ENCODE measurements at regions not wholly inside any gene's neighbourhood (a gene's known extent, or its start where the extent isn't known, plus 50 kb on each side); places are given as distances from the start of the nearest gene placed in this dataset.

DNA sequence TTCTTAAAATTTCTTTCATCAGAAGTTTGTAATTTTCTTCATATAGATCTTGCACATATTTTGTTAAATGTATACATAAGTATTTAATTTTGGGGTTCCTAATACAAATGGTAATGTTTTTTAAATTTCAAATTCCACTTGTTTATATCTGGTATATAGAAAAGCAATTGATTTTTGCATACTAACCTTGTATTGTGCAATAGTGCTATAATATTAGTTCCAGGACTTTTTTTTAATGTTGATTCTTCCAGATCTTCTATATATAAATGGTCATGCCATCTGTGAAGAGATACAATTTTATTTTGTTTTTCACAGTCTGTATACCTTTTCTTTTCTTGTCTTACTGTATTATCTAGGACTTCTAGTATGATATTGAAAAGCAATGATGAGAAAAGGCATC is 665.0 kb downstream of the OTOL1 start (continued):
- TF ChIP-seq ZNF529 (tag by site-specific recombination; IDR thresholded peaks at IDR 0.05; ENCODE audit: insufficient replicate concordance) (no peak), ZNF623 (tag by site-specific recombination; IDR thresholded peaks at IDR 0.05) (no peak), PRDM1 (tag by site-specific recombination; IDR thresholded peaks at IDR 0.05) (no peak), ZNF433 (tag by site-specific recombination; IDR thresholded peaks at IDR 0.05; ENCODE audit: low read depth) (no peak)

DNA sequence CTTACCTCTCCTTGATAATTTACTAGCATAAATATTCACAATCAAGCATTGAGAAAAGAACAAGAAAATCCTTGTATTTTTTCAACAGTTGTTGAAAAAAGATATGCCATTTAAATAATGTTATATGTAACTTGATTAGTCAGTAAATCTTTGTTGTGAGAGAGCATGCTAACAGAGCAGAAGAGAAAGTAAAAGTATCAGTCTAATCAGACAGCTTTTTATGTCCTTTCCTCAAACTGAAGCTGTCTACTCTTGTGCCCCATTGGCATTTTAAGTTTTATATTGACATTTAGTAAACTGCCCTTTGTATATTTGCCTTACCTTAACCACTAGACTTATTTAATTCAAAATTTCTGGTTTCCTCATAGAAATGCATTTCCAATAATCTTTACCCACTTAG is 668.7 kb downstream of the OTOL1 start:
- ChIA-PET POLR2A (no interaction called here), CTCF (no interaction called here)
- Histone ChIP-seq H3K9me3 (ENCODE audit: control insufficient read depth, insufficient read depth, low read depth, low read length) (no peaks in the 10 kb centered on the region), H3K36me3 (ENCODE audit: control insufficient read depth in 2 of 2, insufficient read depth in 1 of 2, low read length in 2 of 2) (no peaks in the 10 kb centered on the region), H3K27ac (ENCODE audit: extremely low read depth, low read depth, low read length) (no peak overlapping the region), H3K4me3 (ENCODE audit: low read depth, low read length) (no peak overlapping the region), H3K4me1 (ENCODE audit: control insufficient read depth, insufficient read depth, low read length) (no peaks in the 10 kb centered on the region)
- TF ChIP-seq, protein P1, sequence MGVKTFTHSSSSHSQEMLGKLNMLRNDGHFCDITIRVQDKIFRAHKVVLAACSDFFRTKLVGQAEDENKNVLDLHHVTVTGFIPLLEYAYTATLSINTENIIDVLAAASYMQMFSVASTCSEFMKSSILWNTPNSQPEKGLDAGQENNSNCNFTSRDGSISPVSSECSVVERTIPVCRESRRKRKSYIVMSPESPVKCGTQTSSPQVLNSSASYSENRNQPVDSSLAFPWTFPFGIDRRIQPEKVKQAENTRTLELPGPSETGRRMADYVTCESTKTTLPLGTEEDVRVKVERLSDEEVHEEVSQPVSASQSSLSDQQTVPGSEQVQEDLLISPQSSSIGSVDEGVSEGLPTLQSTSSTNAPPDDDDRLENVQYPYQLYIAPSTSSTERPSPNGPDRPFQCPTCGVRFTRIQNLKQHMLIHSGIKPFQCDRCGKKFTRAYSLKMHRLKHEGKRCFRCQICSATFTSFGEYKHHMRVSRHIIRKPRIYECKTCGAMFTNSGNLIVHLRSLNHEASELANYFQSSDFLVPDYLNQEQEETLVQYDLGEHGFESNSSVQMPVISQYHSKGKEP (tag by site-specific recombination; IDR thresholded peaks at IDR 0.05): no peak
- TF ChIP-seq HOXA7 (CRISPR knock-in tag; IDR thresholded peaks at IDR 0.05; ENCODE audit: borderline replicate concordance) (no peak), ZNF510 (tag by site-specific recombination; IDR thresholded peaks at IDR 0.05; ENCODE audit: insufficient replicate concordance) (no peak), BCL11B (tag by site-specific recombination; IDR thresholded peaks at IDR 0.05; ENCODE audit: low read depth) (no peak), ZNF530 (tag by site-specific recombination; IDR thresholded peaks at IDR 0.05; ENCODE audit: low read depth) (no peak), ZNF274 (IDR thresholded peaks at IDR 0.05; ENCODE audit: low read length) (no peak), ZNF274 (tag by site-specific recombination; IDR thresholded peaks at IDR 0.05; ENCODE audit: borderline replicate concordance) (no peak)
- TF ChIP-seq, protein P2, sequence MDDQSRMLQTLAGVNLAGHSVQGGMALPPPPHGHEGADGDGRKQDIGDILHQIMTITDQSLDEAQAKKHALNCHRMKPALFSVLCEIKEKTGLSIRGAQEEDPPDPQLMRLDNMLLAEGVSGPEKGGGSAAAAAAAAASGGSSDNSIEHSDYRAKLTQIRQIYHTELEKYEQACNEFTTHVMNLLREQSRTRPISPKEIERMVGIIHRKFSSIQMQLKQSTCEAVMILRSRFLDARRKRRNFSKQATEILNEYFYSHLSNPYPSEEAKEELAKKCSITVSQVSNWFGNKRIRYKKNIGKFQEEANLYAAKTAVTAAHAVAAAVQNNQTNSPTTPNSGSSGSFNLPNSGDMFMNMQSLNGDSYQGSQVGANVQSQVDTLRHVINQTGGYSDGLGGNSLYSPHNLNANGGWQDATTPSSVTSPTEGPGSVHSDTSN (CRISPR knock-in tag; IDR thresholded peaks at IDR 0.05): no peak
- TF ChIP-seq, protein P3, sequence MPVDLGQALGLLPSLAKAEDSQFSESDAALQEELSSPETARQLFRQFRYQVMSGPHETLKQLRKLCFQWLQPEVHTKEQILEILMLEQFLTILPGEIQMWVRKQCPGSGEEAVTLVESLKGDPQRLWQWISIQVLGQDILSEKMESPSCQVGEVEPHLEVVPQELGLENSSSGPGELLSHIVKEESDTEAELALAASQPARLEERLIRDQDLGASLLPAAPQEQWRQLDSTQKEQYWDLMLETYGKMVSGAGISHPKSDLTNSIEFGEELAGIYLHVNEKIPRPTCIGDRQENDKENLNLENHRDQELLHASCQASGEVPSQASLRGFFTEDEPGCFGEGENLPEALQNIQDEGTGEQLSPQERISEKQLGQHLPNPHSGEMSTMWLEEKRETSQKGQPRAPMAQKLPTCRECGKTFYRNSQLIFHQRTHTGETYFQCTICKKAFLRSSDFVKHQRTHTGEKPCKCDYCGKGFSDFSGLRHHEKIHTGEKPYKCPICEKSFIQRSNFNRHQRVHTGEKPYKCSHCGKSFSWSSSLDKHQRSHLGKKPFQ (tag by site-specific recombination; IDR thresholded peaks at IDR 0.05): no peak

DNA sequence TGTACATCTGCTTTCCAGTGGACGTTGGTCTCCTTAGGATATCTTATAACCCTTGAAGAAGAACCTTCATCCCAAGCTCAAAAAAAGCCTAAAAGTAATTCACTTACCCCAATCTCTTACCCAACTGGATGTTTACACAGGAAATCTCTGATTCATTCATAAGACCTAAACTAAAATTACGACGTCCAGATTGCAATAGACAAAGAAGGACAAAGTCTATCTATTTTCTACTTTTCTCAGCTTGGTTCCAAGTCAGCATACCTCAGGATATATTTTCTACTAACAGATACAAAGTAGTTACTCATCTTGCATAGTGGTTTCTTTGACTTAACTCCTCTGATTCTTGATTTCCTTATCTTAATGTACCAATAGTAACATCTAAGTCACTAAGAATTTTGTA is 669.9 kb downstream of the OTOL1 start:
- Histone ChIP-seq H3K9me3 (ENCODE audit: control insufficient read depth, insufficient read depth, low read depth, low read length) (no peaks in the 10 kb centered on the region), H3K4me1 (ENCODE audit: control insufficient read depth, insufficient read depth, low read length) (no peaks in the 10 kb centered on the region), H3K36me3 (ENCODE audit: control insufficient read depth in 2 of 2, insufficient read depth in 1 of 2, low read length in 2 of 2) (no peaks in the 10 kb centered on the region), H3K27ac (ENCODE audit: extremely low read depth, low read depth, low read length) (no peak overlapping the region), H3K4me3 (ENCODE audit: low read depth, low read length) (no peak overlapping the region)
- ChIA-PET POLR2A (no interaction called here), CTCF (interaction anchor here (0.9 kb wide), 1 partner anchor 299 kb away, joined by 3 read pairs; no protein-coding TSS in a partner anchor)
- TF ChIP-seq, protein P4, sequence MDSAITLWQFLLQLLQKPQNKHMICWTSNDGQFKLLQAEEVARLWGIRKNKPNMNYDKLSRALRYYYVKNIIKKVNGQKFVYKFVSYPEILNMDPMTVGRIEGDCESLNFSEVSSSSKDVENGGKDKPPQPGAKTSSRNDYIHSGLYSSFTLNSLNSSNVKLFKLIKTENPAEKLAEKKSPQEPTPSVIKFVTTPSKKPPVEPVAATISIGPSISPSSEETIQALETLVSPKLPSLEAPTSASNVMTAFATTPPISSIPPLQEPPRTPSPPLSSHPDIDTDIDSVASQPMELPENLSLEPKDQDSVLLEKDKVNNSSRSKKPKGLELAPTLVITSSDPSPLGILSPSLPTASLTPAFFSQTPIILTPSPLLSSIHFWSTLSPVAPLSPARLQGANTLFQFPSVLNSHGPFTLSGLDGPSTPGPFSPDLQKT (IDR thresholded peaks at IDR 0.05; ENCODE audit: borderline replicate concordance, low read depth, low read length): no peak
- TF ChIP-seq SP3 (tag by site-specific recombination; IDR thresholded peaks at IDR 0.05) (no peak), ZNF223 (tag by site-specific recombination; IDR thresholded peaks at IDR 0.05) (no peak), ZNF404 (tag by site-specific recombination; IDR thresholded peaks at IDR 0.05) (no peak), PRDM1 (tag by site-specific recombination; IDR thresholded peaks at IDR 0.05) (no peak), ZNF266 (tag by site-specific recombination; IDR thresholded peaks at IDR 0.05; ENCODE audit: low read depth) (no peak), ZNF843 (tag by site-specific recombination; IDR thresholded peaks at IDR 0.05) (no peak), ZNF16 (tag by site-specific recombination; IDR thresholded peaks at IDR 0.05; ENCODE audit: low read depth) (no peak)
- TF ChIP-seq, protein P5, sequence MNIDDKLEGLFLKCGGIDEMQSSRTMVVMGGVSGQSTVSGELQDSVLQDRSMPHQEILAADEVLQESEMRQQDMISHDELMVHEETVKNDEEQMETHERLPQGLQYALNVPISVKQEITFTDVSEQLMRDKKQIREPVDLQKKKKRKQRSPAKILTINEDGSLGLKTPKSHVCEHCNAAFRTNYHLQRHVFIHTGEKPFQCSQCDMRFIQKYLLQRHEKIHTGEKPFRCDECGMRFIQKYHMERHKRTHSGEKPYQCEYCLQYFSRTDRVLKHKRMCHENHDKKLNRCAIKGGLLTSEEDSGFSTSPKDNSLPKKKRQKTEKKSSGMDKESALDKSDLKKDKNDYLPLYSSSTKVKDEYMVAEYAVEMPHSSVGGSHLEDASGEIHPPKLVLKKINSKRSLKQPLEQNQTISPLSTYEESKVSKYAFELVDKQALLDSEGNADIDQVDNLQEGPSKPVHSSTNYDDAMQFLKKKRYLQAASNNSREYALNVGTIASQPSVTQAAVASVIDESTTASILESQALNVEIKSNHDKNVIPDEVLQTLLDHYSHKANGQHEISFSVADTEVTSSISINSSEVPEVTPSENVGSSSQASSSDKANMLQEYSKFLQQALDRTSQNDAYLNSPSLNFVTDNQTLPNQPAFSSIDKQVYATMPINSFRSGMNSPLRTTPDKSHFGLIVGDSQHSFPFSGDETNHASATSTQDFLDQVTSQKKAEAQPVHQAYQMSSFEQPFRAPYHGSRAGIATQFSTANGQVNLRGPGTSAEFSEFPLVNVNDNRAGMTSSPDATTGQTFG (tag by site-specific recombination; IDR thresholded peaks at IDR 0.05; ENCODE audit: borderline replicate concordance): no peak
- TF ChIP-seq, protein P6, sequence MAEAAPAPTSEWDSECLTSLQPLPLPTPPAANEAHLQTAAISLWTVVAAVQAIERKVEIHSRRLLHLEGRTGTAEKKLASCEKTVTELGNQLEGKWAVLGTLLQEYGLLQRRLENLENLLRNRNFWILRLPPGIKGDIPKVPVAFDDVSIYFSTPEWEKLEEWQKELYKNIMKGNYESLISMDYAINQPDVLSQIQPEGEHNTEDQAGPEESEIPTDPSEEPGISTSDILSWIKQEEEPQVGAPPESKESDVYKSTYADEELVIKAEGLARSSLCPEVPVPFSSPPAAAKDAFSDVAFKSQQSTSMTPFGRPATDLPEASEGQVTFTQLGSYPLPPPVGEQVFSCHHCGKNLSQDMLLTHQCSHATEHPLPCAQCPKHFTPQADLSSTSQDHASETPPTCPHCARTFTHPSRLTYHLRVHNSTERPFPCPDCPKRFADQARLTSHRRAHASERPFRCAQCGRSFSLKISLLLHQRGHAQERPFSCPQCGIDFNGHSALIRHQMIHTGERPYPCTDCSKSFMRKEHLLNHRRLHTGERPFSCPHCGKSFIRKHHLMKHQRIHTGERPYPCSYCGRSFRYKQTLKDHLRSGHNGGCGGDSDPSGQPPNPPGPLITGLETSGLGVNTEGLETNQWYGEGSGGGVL (tag by site-specific recombination; IDR thresholded peaks at IDR 0.05): no peak
